ENCODE measurements at regions not wholly inside any gene's neighbourhood (a gene's known extent, or its start where the extent isn't known, plus 50 kb on each side); places are given as distances from the start of the nearest gene placed in this dataset.
"Not testable (repeated sequence)": the region's sequence is repeated elsewhere in the genome, so short reads cannot be mapped to it uniquely, and the experiment has no call there.

DNA sequence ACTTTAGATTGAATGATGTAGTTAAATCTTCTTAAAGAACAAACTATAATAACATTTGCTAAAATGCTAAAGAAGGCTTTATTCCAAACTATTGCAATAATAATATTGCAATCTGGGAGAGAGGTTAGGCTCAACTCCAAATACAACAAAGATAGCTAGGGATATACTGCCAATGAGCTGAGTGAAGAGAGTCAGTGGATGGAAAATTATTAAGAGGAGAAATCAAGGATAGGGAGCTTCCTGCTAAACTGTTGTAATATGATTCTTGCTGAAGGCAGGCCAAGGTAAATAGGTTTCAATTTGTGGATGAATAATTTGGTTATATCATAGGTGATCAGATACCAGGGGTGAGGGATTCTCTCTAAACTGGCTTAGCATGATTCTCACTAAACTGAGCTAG is 1651.5 kb downstream of the EFNA5 start:
- peak; percentile 66 to 89 for ATAC-seq
- no peaks in the 10 kb centered on the region for H3K27me3 ChIP-seq (ENCODE audit: control insufficient read depth, insufficient read depth)
- intact Hi-C loops (cut with DNase I), result no loop called here
- no peaks in the 10 kb centered on the region for H3K9me3 ChIP-seq (ENCODE audit: control insufficient read depth, low read length)
- H3K27ac ChIP-seq (ENCODE audit: low read length), result no peak overlapping the region
- no peak for DNase-seq
- H3K4me1 ChIP-seq (ENCODE audit: control insufficient read depth, insufficient read depth, low read length), result no peaks in the 10 kb centered on the region
- no peak overlapping the region for H3K4me3 ChIP-seq (ENCODE audit: low read length)

- ATAC-seq, result no peak
- H3K9me3 ChIP-seq (ENCODE audit: control insufficient read depth, low read length), result no peaks in the 10 kb centered on the region
- H3K4me3 ChIP-seq (ENCODE audit: low read length), result no peak overlapping the region
- no peaks in the 10 kb centered on the region for H3K27me3 ChIP-seq (ENCODE audit: control insufficient read depth, insufficient read depth)
- DNase-seq, result no peak
- 65% methylated on average over 1 of the region's 1 CpG for WGBS
- no peak overlapping the region for H3K27ac ChIP-seq (ENCODE audit: low read length)
- H3K4me1 ChIP-seq (ENCODE audit: control insufficient read depth, insufficient read depth, low read length), result no peaks in the 10 kb centered on the region
- intact Hi-C loops (cut with DNase I), result no loop called here
Measured at GRCh38 chr5:106017243-106017857, 1653.4 kb downstream of the EFNA5 start.

DNA sequence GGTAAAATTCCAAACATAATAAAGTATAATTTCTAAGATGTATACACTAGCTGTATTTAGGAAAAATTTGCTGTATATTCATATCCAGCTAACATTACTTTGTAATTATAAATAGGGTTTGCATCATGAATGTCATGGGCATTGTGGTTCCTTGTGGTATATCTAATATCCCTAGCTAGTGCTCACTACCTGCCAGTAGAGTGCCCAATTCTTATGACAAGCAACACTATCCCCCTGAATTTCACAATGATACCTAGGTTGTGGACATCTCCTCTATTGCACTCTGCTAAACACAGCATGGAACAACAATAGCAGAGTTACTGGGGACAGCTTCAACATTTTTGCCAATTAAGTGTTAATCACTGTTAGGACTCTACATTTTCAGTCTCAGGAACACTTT is 1656.5 kb downstream of the EFNA5 start:
- H3K4me1 ChIP-seq (ENCODE audit: control insufficient read depth, insufficient read depth, low read length), result no peaks in the 10 kb centered on the region
- H3K4me3 ChIP-seq (ENCODE audit: low read length), result no peak overlapping the region
- no peak for DNase-seq
- intact Hi-C loops (cut with DNase I), result no loop called here
- no peak overlapping the region for H3K27ac ChIP-seq (ENCODE audit: low read length)
- no peak for ATAC-seq
- no peaks in the 10 kb centered on the region for H3K27me3 ChIP-seq (ENCODE audit: control insufficient read depth, insufficient read depth)
- no peaks in the 10 kb centered on the region for H3K9me3 ChIP-seq (ENCODE audit: control insufficient read depth, low read length)

DNA sequence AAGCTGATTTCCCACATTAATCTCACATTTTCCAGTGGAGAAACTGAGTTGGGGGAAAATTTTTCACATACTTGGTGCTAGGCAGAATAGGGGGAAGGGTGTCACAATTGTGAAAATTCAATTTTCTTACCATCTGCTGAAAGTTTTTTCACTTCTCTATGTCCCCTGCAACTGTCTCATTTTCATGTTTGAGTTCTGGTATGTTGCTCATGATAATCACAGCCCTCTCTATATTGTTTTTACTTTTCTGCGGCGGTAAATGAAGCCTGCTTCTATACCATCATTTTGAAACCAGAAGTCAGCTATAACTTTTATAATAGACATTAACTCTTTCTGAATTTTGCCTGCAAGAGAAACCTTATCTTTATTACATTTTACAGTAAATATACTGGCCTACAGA is 1664.5 kb downstream of the EFNA5 start:
- DNase-seq (no peak), ATAC-seq (no peak)
- intact Hi-C loops (cut with DNase I), result no loop called here
- Histone ChIP-seq H3K4me3 (ENCODE audit: low read length) (no peak overlapping the region), H3K9me3 (ENCODE audit: control insufficient read depth, low read length) (no peaks in the 10 kb centered on the region), H3K27ac (ENCODE audit: low read length) (no peak overlapping the region), H3K4me1 (ENCODE audit: control insufficient read depth, insufficient read depth, low read length) (no peaks in the 10 kb centered on the region), H3K27me3 (ENCODE audit: control insufficient read depth, insufficient read depth) (no peaks in the 10 kb centered on the region)
- WGBS, result 68% methylated on average over 2 of the region's 2 CpGs

DNA sequence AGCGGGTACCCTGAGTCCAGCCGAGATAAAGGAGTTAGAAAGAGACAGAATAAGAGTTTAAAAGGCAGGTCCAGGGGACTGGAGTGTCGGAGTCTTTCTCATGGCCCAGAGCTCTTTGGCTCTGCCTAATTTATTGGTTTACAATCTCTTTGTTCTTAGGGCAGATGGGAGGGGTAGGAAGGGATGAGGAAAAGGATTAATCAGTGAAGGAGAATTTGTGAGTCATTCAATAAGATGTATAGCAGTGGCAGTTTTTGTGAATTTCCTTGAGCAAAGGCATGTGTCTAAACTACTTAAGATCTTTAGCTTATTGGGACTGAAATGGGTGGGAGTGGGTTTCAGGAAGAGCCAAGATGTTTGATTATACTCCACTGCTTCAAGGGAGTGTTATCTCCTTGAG is 1671.7 kb downstream of the EFNA5 start:
- ATAC-seq; H3K4me3 ChIP-seq (ENCODE audit: low read length); H3K9me3 ChIP-seq (ENCODE audit: control insufficient read depth, low read length); intact Hi-C loops (cut with DNase I); H3K4me1 ChIP-seq (ENCODE audit: control insufficient read depth, insufficient read depth, low read length); DNase-seq; H3K27ac ChIP-seq (ENCODE audit: low read length); H3K27me3 ChIP-seq (ENCODE audit: control insufficient read depth, insufficient read depth): not testable (repeated sequence)
- 89% methylated on average over 3 of the region's 3 CpGs for WGBS

- no peaks in the 10 kb centered on the region for H3K4me1 ChIP-seq (ENCODE audit: control insufficient read depth, insufficient read depth, low read length)
- no peaks in the 10 kb centered on the region for H3K9me3 ChIP-seq (ENCODE audit: control insufficient read depth, low read length)
- WGBS, result 88% methylated on average over 1 of the region's 1 CpG
- no peak overlapping the region for H3K4me3 ChIP-seq (ENCODE audit: low read length)
- no peak overlapping the region for H3K27ac ChIP-seq (ENCODE audit: low read length)
- no peaks in the 10 kb centered on the region for H3K27me3 ChIP-seq (ENCODE audit: control insufficient read depth, insufficient read depth)
- no peak for ATAC-seq
- intact Hi-C loops (cut with DNase I), result no loop called here
- no peak for DNase-seq
Measured at GRCh38 chr5:105993027-105993426, 1677.7 kb downstream of the EFNA5 start.

GRCh38 chr5:105982526-105982925 is 1688.2 kb downstream of the EFNA5 start:
- H3K9me3 ChIP-seq (ENCODE audit: control insufficient read depth, low read length), result no peaks in the 10 kb centered on the region
- intact Hi-C loops (cut with DNase I), result no loop called here
- ATAC-seq (no peak), DNase-seq (no peak)
- 82% methylated on average over 9 of the region's 9 CpGs for WGBS
- H3K4me3 ChIP-seq (ENCODE audit: low read length), result no peak overlapping the region
- no peak overlapping the region for H3K27ac ChIP-seq (ENCODE audit: low read length)
- no peaks in the 10 kb centered on the region for H3K4me1 ChIP-seq (ENCODE audit: control insufficient read depth, insufficient read depth, low read length)
- no peaks in the 10 kb centered on the region for H3K27me3 ChIP-seq (ENCODE audit: control insufficient read depth, insufficient read depth)

DNA sequence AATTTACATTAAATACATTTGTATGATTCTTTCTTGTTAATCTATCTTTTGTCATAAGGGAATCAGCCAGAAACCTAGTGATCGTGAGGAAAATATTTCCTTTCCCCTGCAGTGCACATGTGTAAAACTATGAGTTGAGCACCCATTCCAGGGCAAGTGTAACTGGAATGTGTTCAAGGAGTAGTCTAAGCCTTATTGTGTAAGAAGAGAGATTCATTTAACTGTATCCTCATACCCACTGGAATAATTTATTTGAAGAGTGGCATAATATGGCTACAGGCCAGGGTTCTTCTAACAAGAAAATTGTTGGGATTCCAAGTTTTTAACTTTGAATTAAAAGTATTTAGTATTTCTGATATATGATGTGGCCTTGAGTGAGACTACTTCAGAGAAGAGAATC is 1692.7 kb downstream of the EFNA5 start:
- Histone ChIP-seq H3K4me1 (ENCODE audit: control insufficient read depth, insufficient read depth, low read length) (no peaks in the 10 kb centered on the region), H3K9me3 (ENCODE audit: control insufficient read depth, low read length) (no peaks in the 10 kb centered on the region), H3K4me3 (ENCODE audit: low read length) (no peak overlapping the region), H3K27me3 (ENCODE audit: control insufficient read depth, insufficient read depth) (no peaks in the 10 kb centered on the region), H3K27ac (ENCODE audit: low read length) (no peak overlapping the region)
- intact Hi-C loops (cut with DNase I), result no loop called here
- DNase-seq (no peak), ATAC-seq (no peak)
- WGBS, result 70% methylated on average over 1 of the region's 1 CpG

GRCh38 chr5:105977163-105977562 is 1693.6 kb downstream of the EFNA5 start:
- ATAC-seq, result no peak

DNA sequence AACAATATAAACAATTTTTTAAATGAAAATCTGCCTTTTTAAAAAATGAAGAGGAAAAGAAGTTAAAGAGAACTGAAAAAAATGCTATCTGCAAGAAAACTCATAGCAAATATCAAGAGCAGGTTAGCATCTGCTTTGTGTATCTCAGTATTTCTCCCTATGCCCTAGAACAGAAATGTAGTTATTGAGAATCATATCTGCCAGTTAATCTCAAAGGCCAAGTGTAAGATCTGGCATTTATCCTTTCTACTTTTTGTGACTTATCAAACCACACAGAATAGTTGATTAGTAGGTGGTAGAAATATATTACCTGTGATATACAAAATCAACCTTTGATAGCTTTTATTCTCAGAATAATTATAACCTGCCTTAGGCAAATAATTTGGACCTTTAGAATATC is 1699.8 kb downstream of the EFNA5 start:
- intact Hi-C loops (cut with DNase I), result no loop called here
- no peak for ATAC-seq

More at GRCh38 chr5:105977163-105977562, 1693.6 kb downstream of the EFNA5 start:
- no peaks in the 10 kb centered on the region for H3K27me3 ChIP-seq (ENCODE audit: control insufficient read depth, insufficient read depth)
- DNase-seq, result no peak
- H3K4me1 ChIP-seq (ENCODE audit: control insufficient read depth, insufficient read depth, low read length), result no peaks in the 10 kb centered on the region
- 64% methylated on average over 3 of the region's 3 CpGs for WGBS
- H3K4me3 ChIP-seq (ENCODE audit: low read length), result no peak overlapping the region
- H3K9me3 ChIP-seq (ENCODE audit: control insufficient read depth, low read length), result no peaks in the 10 kb centered on the region
- intact Hi-C loops (cut with DNase I), result no loop called here
- H3K27ac ChIP-seq (ENCODE audit: low read length), result no peak overlapping the region

DNA sequence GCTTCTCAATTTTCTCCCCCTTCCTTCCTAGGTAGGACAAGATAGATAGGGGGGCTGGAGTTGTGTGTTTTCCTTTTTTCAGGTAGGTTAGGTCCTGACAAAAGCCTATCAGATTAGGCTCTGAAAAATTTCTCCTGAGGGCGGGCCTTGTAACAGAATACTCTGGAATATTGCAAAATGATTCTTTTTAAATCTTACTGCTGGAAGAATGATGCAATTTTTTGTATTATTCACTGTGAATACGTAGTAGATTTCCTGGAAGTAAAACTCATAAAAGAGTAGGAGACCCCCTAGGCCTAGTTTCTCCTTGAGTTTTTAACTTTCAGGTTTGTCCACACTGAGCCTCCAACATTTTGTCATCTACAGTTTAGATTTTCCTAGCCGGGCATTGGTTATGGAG is 1701.8 kb downstream of the EFNA5 start:
- H3K9me3 ChIP-seq (ENCODE audit: control insufficient read depth, low read length), result no peaks in the 10 kb centered on the region
- WGBS, result 83% methylated on average over 3 of the region's 3 CpGs
- intact Hi-C loops (cut with DNase I), result no loop called here
- no peak for ATAC-seq
- no peak for DNase-seq
- no peaks in the 10 kb centered on the region for H3K27me3 ChIP-seq (ENCODE audit: control insufficient read depth, insufficient read depth)
- H3K4me1 ChIP-seq (ENCODE audit: control insufficient read depth, insufficient read depth, low read length), result no peaks in the 10 kb centered on the region
- no peak overlapping the region for H3K4me3 ChIP-seq (ENCODE audit: low read length)
- H3K27ac ChIP-seq (ENCODE audit: low read length), result no peak overlapping the region

More for the DNA sequence above, 1699.8 kb downstream of the EFNA5 start:
- Histone ChIP-seq H3K4me1 (ENCODE audit: control insufficient read depth, insufficient read depth, low read length) (no peaks in the 10 kb centered on the region), H3K4me3 (ENCODE audit: low read length) (no peak overlapping the region), H3K27ac (ENCODE audit: low read length) (no peak overlapping the region), H3K27me3 (ENCODE audit: control insufficient read depth, insufficient read depth) (no peaks in the 10 kb centered on the region), H3K9me3 (ENCODE audit: control insufficient read depth, low read length) (no peaks in the 10 kb centered on the region)
- no peak for DNase-seq

DNA sequence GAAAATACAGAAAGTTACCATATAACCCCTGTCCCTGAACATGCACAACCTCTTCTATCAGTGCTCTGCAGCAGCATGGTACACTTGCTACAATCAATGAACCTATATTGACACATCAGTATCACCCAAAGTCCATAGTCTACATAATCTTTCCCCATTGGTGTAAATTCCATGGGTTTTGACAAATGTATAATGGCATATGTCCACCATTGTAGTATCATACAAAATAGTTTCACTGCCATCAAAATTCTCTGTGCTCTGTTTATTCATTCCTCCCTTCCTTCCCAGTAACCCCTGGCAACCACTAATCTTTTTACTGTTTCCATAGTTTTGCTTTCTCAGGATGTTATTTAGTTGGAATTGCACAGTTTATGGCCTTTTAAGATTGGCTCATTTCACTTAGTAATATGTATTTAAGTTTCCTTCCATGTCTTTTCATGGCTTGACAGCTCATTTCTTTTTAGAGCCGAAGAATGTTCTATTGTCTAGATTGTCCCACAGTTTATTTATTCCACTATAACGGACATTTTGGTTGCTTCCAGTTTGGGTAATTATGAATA is 1707.0 kb downstream of the EFNA5 start:
- Histone ChIP-seq H3K27me3 (ENCODE audit: control insufficient read depth, insufficient read depth) (no peaks in the 10 kb centered on the region), H3K27ac (ENCODE audit: low read length) (no peak overlapping the region), H3K4me1 (ENCODE audit: control insufficient read depth, insufficient read depth, low read length) (no peaks in the 10 kb centered on the region), H3K4me3 (ENCODE audit: low read length) (no peak overlapping the region), H3K9me3 (ENCODE audit: control insufficient read depth, low read length) (no peaks in the 10 kb centered on the region)
- DNase-seq (no peak), ATAC-seq (no peak)
- 57% methylated on average over 2 of the region's 2 CpGs for WGBS
- intact Hi-C loops (cut with DNase I), result no loop called here

All from right cardiac atrium (tissue), 5 donors.